ENCODE measurements at regions not wholly inside any gene's neighbourhood (a gene's known extent, or its start where the extent isn't known, plus 50 kb on each side); places are given as distances from the start of the nearest gene placed in this dataset.
A peak's percentile ranks its signal among the peaks of the same experiment; 100 is the strongest.

- DNase-seq (ENCODE audit: low spot score) = no peak
These were observed 251.2 kb upstream of the SASH1 start for GRCh38 chr6:148091394-148091793.

- no peak for DNase-seq (ENCODE audit: low spot score)
These were observed 239.2 kb upstream of the SASH1 start for GRCh38 chr6:148103436-148103835.

DNA sequence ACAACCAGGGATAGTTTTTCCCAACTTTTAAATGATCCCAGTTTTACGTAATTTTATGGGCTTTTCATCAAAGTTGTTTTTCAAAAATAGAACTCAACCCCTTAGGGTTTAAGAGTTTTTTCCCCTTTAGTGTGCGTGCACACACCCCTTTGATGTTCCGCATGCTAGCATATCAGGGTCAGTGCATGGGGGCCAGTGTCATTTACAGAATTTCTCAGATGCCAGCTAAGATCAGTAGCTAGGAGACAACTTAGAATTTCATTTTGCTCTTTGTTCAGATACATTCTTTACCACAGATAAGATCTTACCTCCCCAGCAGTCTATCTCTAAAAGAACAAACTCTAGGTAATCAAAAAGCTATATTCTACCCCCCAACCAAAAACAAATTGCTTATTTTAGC lies 238.5 kb upstream of the SASH1 start:
- no peak for DNase-seq (ENCODE audit: low spot score)

DNA sequence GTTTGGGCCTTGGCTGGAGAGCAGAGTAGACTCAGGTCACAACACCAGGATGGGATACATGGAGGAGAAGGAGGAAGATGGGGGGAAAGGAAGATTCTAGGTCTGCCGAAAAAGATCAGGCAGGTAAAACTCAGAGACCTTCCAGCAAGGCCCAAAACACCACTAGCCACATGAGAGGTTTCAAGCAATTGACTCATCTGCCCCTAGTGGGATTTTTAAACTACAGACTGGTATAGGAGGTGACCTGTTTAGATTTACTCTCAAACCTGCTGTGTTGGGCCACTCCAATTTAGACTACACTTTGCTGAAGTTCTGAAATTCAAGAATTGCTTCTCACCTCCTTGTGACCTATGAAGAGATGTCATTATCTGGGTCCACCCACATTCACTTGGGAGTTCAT lies 236.9 kb upstream of the SASH1 start:
- DNase-seq (ENCODE audit: low spot score) = no peak

- no peak for DNase-seq (ENCODE audit: low spot score)
These were observed 234.7 kb upstream of the SASH1 start for GRCh38 chr6:148107911-148108310.

GRCh38 chr6:148109732-148110131 lies 232.9 kb upstream of the SASH1 start:
- DNase-seq (ENCODE audit: low spot score) = no peak

DNA sequence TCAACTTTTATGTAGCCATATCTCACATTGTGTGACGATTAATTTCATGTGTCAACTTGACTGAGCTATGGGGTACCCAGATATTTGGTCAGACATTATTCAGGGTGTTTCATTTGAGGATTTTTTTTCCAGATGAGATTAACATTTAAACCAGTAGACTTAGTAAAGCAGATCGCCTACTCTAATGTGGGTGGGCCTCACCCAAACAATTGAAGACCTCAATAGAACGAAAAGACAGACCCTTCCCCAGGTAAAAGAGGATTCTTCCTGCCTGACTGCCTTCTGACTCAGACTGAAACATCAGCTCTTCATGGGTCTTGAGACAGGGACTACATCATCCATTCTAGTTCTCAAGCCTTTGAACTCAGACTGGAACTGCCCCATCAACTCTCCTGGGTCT lies 231.7 kb upstream of the SASH1 start:
- DNase-seq (ENCODE audit: low spot score) = no peak

GRCh38 chr6:148112851-148113319 lies 229.8 kb upstream of the SASH1 start:
- DNase-seq (ENCODE audit: low spot score) = no peak

DNA sequence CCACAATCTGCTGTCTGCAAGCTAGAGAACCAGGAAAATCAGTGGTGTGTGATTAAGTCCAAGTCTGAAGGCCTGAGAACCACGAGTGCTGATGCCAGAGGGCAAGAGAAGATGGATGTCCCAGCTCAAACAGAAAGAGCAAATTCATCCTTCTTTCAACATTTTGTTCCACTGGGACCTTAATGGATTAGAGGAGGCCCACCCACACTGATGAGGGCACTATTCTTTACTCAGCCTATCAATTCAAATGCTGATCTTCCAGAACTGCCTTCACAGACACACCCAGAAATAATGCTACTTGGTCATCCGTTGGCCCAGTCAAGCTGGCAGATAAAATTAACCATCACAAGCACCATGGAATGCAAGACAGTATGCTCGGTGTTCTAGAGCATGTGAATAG lies 226.6 kb upstream of the SASH1 start:
- DNase-seq (ENCODE audit: low spot score) = no peak

DNA sequence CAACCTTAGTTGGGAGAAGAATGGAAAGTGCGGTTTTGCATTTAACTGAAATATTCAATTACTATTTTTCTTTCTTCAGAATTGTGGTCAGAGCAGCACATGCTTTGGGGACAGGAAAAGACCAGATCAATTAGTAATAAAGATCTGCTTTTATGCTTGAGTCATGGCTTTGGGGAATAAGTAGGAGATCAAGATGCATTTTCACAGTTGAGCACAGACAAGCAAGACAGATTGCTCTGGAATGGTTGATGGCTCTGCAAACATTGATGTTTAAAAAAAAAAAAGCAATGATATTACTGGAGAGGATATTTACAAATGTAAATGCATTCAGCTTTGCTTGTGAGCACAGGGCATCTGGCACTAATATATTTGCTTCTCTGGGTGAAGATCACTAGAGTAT lies 224.4 kb upstream of the SASH1 start:
- DNase-seq (ENCODE audit: low spot score) = no peak

- no peak for DNase-seq (ENCODE audit: low spot score)
These were observed 214.5 kb upstream of the SASH1 start for GRCh38 chr6:148128014-148128730.

DNA sequence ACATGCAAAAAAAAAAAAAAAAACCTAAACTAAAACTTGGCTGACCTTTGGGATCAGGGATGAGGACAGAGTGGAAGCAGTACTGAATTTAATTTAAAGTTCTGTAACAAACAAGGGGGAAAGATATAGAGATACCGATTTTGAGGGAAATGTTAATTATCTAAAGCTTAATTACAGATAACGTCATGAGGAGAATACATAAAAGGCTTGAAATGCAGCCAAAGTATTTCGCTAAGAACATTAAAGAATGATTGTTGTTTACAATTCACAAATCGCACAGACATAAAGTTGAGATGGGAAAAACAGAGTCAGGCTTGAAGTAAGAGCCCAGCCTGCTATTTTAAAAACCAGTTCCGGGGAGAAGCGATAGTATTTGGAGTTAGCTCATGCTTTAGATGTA lies 208.0 kb upstream of the SASH1 start:
- DNase-seq (ENCODE audit: low spot score) = no peak

DNA sequence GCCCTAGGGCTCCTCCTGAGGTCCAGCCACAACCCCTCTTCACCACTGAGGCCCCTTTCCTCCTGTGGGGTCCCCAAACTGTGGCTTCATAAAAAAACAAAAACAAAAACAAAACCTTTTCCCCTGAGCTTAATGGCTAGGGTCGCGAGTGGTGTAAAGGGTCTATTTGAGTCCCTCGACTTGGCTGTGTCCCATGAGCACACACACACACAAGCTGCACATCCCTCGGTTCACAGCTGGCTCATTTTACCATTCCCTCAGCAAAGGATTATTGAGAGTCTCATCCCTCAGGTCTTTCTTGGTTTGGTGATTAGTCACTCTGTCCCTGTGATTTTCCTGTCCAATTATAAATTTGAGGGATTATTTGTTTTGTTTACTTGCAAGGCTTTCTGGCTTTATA lies 206.1 kb upstream of the SASH1 start:
- DNase-seq (ENCODE audit: low spot score) = no peak

- no peak for DNase-seq (ENCODE audit: low spot score)
These were observed 205.0 kb upstream of the SASH1 start for GRCh38 chr6:148137652-148138051.

- DNase-seq (ENCODE audit: low spot score) = no peak
These were observed 204.1 kb upstream of the SASH1 start for GRCh38 chr6:148138573-148138972.

- DNase-seq (ENCODE audit: low spot score) = no peak
These were observed 201.7 kb upstream of the SASH1 start for GRCh38 chr6:148140772-148141557.

GRCh38 chr6:148142821-148143220 lies 199.8 kb upstream of the SASH1 start:
- DNase-seq (ENCODE audit: low spot score) = no peak

DNA sequence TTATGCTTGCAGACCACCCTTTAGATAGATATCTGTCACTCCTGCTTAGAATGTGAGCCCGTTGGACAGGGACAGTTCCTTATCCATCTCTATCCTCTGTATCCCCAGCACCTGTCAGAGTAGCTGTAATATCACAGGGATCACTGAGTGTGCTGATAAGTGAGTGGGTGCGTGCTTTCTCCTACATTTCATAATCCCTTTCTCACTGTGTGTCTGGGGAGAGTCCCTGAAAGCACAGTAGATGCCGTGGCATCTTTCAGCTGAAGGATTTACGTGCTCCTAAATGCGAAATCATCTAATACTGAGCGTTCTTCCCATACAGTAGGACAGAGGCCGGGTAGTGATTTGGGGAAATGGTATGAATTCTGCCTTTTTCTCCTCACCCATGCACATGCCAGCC lies 198.9 kb upstream of the SASH1 start:
- DNase-seq (ENCODE audit: low spot score) = no peak

GRCh38 chr6:148144917-148145521 lies 197.6 kb upstream of the SASH1 start:
- DNase-seq (ENCODE audit: low spot score) = peak; percentile 74

- DNase-seq (ENCODE audit: low spot score) = no peak
These were observed 195.7 kb upstream of the SASH1 start for GRCh38 chr6:148146717-148147462.

GRCh38 chr6:148147463-148147830 lies 195.2 kb upstream of the SASH1 start:
- no peak for DNase-seq (ENCODE audit: low spot score)

GRCh38 chr6:148151896-148152643 lies 190.6 kb upstream of the SASH1 start:
- DNase-seq (ENCODE audit: low spot score) = no peak
